GM21528 (cell line): ENCODE measurements at regions not wholly inside any gene's neighbourhood (a gene's known extent, or its start where the extent isn't known, plus 50 kb on each side); places are given as distances from the start of the nearest gene placed in this dataset.

Experiments used
- ATAC-seq: cut with Tn5 transposase; IDR thresholded peaks from one replicate; pipeline ENCODE4 v1.9.1; 2021; ENCODE audit warnings: mild to moderate bottlenecking, moderate library complexity; ENCODE audit not compliant: unreplicated experiment, low FRiP score

DNA sequence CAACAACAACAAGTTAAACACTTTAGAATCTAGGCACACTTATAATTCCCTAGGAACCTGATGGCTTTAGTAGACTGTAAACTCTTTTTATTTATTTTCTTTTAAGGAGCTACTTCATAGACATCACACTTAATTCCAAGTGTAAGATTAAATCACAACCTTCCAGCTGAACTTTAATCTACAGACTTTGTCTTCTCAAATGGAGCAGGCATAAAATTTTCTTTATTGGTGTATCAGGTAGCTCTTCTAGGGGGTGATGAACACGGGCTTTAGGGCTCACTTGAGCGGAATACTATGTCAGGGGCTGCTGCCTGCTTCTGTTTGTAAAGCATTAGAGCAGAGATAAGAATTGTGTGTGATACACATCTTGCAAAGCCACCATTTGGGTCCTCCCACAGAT, 525.8 kb upstream of the FAT3 start:
- no peak for ATAC-seq

DNA sequence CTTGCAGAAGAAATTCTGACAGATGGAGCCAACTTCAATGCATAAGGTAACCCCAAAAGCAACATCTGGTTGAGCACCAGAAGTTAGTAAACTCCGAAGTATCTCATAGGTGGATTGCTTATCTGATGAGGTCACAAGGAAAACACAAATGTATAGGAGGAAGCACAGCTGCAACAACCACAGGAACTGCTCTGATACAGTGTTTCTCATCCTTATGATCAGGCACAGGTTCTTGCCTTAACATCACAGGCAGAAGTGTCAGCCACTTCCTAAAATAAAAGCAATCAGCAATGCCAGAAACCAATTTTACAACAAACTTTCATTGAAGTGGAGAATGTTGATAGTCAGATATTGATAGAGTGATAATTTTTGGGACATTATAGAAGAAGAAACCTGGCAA, 530.3 kb upstream of the FAT3 start:
- ATAC-seq: no peak

GRCh38 chr11:91691872-91692271, 532.7 kb upstream of the FAT3 start:
- no peak for ATAC-seq

DNA sequence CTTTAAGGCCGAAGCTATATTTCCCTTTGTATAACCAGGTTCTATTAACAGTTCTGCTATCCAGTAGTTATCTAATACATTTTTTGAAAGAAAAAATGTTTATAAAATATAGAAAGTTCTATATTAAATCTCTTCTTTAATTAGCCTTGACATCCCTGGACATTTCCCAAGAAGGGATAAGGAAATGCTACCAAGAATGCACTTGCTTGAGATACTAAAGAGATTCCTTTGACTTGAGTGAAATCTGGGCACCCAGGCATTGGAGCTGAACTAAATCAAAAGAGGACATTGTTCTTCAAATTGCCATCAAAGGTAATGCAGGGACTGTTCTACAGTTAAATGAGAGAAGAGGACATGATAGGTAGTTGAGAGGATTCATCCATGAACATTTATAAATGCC, 535.9 kb upstream of the FAT3 start:
- ATAC-seq: no peak

GRCh38 chr11:91686700-91687099, 537.9 kb upstream of the FAT3 start:
- no peak for ATAC-seq

DNA sequence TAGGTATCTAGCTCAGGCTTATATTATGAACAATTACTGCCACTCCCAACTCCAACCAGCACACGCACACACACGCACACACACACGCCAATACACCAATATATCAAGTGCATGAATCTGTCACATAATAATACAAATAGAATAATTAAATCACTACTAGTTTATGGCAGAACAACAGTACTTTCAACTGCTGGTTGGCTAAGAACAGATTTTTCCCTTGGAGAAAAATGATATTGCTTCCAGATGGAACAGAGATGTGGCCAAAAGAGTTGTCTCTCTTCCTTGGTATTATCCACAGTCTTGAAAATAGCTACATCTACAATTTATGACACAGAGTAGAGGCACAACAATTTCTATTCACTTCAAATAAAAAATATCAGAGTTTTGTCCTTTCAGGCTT, 538.3 kb upstream of the FAT3 start:
- no peak for ATAC-seq

DNA sequence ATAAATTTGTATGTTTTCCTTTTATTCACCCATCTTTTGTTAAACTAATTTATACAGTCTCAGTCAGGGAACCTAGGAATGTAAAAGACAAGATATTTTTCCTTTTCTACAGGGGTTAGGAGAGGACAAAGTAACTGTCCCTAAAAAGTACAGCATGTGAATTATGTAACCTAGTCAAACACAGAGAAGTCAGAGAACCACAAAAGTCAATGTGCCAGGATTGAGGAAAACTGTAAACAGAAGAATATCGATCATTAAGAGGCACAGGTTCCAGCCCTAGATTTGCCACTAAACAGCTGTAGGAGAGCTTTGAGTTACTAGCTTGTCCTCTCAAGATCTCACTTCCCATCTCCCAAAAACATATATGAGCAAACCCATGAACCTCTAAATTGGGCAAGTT, 550.9 kb upstream of the FAT3 start:
- no peak for ATAC-seq

GRCh38 chr11:91664521-91664920, 560.1 kb upstream of the FAT3 start:
- ATAC-seq: no peak

GRCh38 chr11:91660036-91660435, 564.6 kb upstream of the FAT3 start:
- ATAC-seq: no peak

- no peak for ATAC-seq
These were observed 569.9 kb upstream of the FAT3 start for GRCh38 chr11:91654686-91655085.

GRCh38 chr11:91653079-91653754, 571.4 kb upstream of the FAT3 start:
- no peak for ATAC-seq

GRCh38 chr11:91650802-91651201, 573.8 kb upstream of the FAT3 start:
- no peak for ATAC-seq

DNA sequence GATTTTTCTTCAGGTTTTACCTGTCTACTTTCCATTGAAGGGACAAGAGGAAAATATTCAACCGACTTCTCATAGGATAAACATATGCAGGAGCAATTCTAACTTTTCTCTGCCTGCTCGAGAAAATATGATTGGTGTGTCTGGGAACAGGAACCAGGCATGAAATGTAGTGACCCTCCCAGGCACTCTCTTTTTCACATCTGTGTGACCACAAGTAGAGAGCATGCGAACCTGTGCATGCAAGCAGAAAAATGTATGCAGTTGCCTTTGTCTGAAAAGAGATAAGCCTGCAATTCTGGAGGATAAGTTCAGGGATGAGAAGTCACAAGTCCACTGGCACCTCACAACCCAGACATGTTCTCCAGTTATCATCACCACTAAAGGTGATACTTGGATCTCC, 583.5 kb upstream of the FAT3 start:
- no peak for ATAC-seq

- ATAC-seq: no peak
These were observed 585.3 kb upstream of the FAT3 start for GRCh38 chr11:91639359-91639758.

DNA sequence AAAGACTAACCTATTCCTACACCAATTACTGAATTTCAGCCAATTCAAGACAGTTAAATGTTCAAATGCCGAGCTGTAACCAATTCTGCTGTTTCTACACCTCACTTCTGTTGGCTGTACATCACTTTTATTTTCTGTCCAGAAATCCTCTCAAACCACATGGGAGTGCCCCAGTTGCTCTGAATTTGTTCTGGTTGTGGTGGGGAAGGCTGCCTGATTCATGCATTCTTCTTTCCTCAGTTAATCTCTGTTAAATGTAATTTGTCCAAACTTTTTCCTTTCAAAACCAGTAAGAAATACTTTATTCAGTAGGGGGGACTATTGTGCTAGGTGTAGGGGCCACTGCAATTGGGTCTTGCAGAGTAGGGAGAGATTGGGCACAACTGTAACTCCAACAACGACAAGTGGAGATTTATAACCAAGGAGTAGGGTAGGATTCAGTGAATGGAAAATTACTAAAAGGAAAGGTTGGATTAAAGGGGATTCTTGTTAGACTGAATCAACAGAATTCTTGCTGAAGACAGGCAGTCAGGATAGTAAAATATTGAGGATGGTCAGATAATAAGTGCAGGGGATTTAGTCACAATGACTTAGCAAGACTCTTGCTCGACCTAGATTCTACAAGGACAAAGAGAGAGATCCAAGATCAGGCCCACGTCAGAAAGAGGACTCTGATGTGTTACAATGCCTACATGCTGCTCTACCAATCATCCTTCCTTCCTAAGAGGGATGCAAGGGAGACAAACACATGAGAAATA, 593.5 kb upstream of the FAT3 start:
- ATAC-seq: no peak

DNA sequence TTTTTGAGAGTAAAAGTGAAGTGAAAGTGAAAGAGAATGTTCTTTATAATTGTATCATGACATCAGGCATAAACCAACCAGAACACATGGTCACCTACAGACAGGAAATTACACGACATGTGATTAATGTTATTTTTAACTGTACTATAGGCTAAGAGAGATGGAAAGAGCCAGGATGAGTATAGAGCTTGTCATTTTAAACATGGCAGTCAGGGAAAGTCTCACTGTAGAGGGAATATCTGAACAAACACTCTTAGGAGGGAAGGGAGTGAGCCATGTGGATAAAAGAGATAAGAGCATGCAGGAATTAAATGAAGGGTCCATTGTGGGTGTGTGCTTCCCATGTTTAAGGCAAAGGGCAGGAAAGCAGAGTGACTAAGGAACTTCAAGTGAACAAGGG, 599.1 kb upstream of the FAT3 start:
- ATAC-seq: no peak

- no peak for ATAC-seq
These were observed 600.6 kb upstream of the FAT3 start for GRCh38 chr11:91624021-91624420.

DNA sequence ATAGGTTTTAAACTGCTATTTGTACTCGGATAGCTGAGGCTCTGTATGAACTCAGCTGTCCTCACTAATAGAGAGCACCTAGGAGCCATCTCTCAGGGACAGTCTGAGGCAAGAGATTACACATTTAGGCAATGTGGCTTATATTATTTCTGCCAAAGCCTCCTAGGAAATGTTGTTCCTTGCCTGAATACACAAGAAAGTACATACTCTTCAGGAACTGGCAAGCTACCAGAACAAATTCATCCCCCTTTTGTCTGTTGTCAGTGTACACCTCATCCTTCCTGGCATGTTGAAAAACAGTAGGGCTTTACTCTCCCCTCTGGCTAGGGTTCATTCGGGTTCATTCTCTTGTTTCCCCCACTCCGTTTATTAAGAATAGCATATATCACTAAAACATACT, 615.9 kb upstream of the FAT3 start:
- ATAC-seq: no peak

GRCh38 chr11:91596111-91596510, 628.5 kb upstream of the FAT3 start:
- no peak for ATAC-seq

- ATAC-seq: no peak
These were observed 633.6 kb upstream of the FAT3 start for GRCh38 chr11:91591021-91591420.

DNA sequence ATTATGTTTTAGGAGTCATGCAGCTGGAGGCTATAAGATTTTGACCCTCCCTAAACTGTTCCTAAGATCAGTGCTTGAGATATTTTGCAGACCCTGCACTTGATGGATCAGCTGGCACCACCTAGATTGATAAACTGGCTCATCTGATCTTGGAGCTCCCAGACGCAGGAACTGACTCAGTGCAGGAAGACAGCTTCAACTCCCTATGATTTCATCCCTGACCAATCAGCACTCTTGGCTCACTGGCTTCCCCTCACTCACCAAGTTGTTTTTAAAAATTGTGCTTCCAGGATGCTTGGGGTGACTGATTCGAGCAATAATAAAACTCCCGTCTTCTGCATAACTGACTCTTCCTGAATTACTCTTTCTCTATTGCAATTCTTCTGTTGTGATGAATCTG, 637.5 kb upstream of the FAT3 start:
- no peak for ATAC-seq

GRCh38 chr11:91585035-91585801, 639.4 kb upstream of the FAT3 start:
- no peak for ATAC-seq
